GM12878 (cell line): ENCODE measurements at regions not wholly inside any gene's neighbourhood (a gene's known extent, or its start where the extent isn't known, plus 50 kb on each side); places are given as distances from the start of the nearest gene placed in this dataset.

Experiments used
- BHLHE40 ChIP-seq, 2 experiments: fragments of 450-650 bp in 1 of 2; IDR thresholded peaks; 2 replicates each; pipeline ENCODE4 v1.6.1; 2011 to 2017; ENCODE audit warnings: low read depth in 2 of 2, borderline replicate concordance in 1 of 2, improper control_type of control experiment in 1 of 2, low read length in 1 of 2, mild to moderate bottlenecking in 1 of 2
- CHD2 ChIP-seq: IDR thresholded peaks from 2 replicates; pipeline ENCODE4 v1.6.1; 2011; ENCODE audit warnings: low read depth, low read length, improper control_type of control experiment, borderline replicate concordance
- CTCF ChIP-seq, 3 experiments: IDR thresholded peaks in 2 of 3; conservative IDR thresholded peaks in 1 of 3; 2 replicates each; pipeline ENCODE4 v1.5.1; 2011; ENCODE audit warnings: low read depth in 3 of 3, low read length in 3 of 3, mild to moderate bottlenecking in 3 of 3, control low read depth in 2 of 3, moderate library complexity in 2 of 3, inconsistent platforms in 1 of 3, mixed read lengths in 1 of 3; ENCODE audit not compliant: control insufficient read depth in 2 of 3, insufficient read depth in 1 of 3; ENCODE audit errors: extremely low read depth in 1 of 3
- EP300 ChIP-seq, 2 experiments: fragments of 150-350 bp in 1 of 2; IDR thresholded peaks; 2 replicates each; pipeline ENCODE4 v1.6.1; 2011 to 2012; ENCODE audit warnings: low read depth in 2 of 2, low read length in 2 of 2, borderline replicate concordance in 1 of 2, improper control_type of control experiment in 1 of 2, inconsistent platforms in 1 of 2; ENCODE audit not compliant: control insufficient read depth in 1 of 2
- FOS ChIP-seq: IDR thresholded peaks from 3 replicates; pipeline ENCODE4 v1.6.1; 2011; ENCODE audit warnings: borderline replicate concordance; ENCODE audit not compliant: insufficient read length; ENCODE audit errors: extremely low read depth
- JUND ChIP-seq: IDR thresholded peaks from 2 replicates; pipeline ENCODE4 v1.6.1; 2012; ENCODE audit warnings: low read depth, mild to moderate bottlenecking, low read length, improper control_type of control experiment, moderate library complexity
- POLR2AphosphoS5 ChIP-seq: IDR thresholded peaks from 2 replicates; pipeline ENCODE4 v1.6.1; 2011; ENCODE audit warnings: mild to moderate bottlenecking, low read length, inconsistent platforms
- RAD21 ChIP-seq: IDR thresholded peaks from 2 replicates; pipeline ENCODE4 v1.6.1; 2011; ENCODE audit warnings: mild to moderate bottlenecking, low read depth, low read length, moderate library complexity; ENCODE audit not compliant: insufficient read depth
- RUNX3 ChIP-seq: IDR thresholded peaks from 2 replicates; pipeline ENCODE4 v1.6.1; 2012; ENCODE audit warnings: low read length, inconsistent platforms
- SIN3A ChIP-seq: IDR thresholded peaks from 2 replicates; pipeline ENCODE4 v1.6.1; 2012; ENCODE audit warnings: low read depth, low read length, improper control_type of control experiment
- STAT1 ChIP-seq: fragments of 450-650 bp; conservative IDR thresholded peaks from 2 replicates; pipeline ENCODE4 v1.6.1; 2014; ENCODE audit warnings: antibody characterized with exemption, mild to moderate bottlenecking

GRCh38 chr1:69256036-69256435 is 311.7 kb upstream of the LRRC7 start:
- no peak for TF ChIP-seq POLR2AphosphoS5
- TF ChIP-seq CTCF (IDR thresholded peaks at IDR 0.05 in 2 of 3, conservative IDR thresholded peaks at IDR 0.05 in 1 of 3; ENCODE audit: control insufficient read depth in 2 of 3, extremely low read depth in 1 of 3, insufficient read depth in 1 of 3, low read depth in 3 of 3, low read length in 3 of 3) = no peak
- no peak for TF ChIP-seq FOS
- no peak for TF ChIP-seq JUND
- TF ChIP-seq BHLHE40 (IDR thresholded peaks at IDR 0.05; ENCODE audit: borderline replicate concordance in 1 of 2, low read depth in 2 of 2, low read length in 1 of 2) = no peak
- no peak for TF ChIP-seq RUNX3
- TF ChIP-seq RAD21 = no peak
- TF ChIP-seq EP300 (IDR thresholded peaks at IDR 0.05; ENCODE audit: borderline replicate concordance in 1 of 2, control insufficient read depth in 1 of 2, low read depth in 2 of 2, low read length in 2 of 2) = no peak
- TF ChIP-seq CHD2 = no peak
- TF ChIP-seq SIN3A = no peak
- TF ChIP-seq STAT1 = no peak
